GM12891 (cell line): ENCODE measurements at regions not wholly inside any gene's neighbourhood (a gene's known extent, or its start where the extent isn't known, plus 50 kb on each side); places are given as distances from the start of the nearest gene placed in this dataset.

ENCODE experiments used
- PAX5 ChIP-seq: IDR thresholded peaks from 2 replicates; pipeline ENCODE4 v1.6.1; 2011; ENCODE audit warnings: low read length, moderate library complexity, mild to moderate bottlenecking; ENCODE audit not compliant: insufficient read depth, severe bottlenecking
- POLR2A ChIP-seq: IDR thresholded peaks from 2 replicates; pipeline ENCODE4 v1.6.1; 2011; ENCODE audit warnings: low read depth, low read length, control low read depth
- POLR2AphosphoS5 ChIP-seq: IDR thresholded peaks from 2 replicates; pipeline ENCODE4 v1.6.1; 2011; ENCODE audit warnings: low read depth, low read length, control low read depth
- POU2F2 ChIP-seq: IDR thresholded peaks from 2 replicates; pipeline ENCODE4 v1.6.1; 2011; ENCODE audit warnings: low read depth, mild to moderate bottlenecking, control low read depth, low read length, moderate library complexity
- TAF1 ChIP-seq: IDR thresholded peaks from 2 replicates; pipeline ENCODE4 v1.6.1; 2011; ENCODE audit warnings: low read depth, low read length, control low read depth

DNA sequence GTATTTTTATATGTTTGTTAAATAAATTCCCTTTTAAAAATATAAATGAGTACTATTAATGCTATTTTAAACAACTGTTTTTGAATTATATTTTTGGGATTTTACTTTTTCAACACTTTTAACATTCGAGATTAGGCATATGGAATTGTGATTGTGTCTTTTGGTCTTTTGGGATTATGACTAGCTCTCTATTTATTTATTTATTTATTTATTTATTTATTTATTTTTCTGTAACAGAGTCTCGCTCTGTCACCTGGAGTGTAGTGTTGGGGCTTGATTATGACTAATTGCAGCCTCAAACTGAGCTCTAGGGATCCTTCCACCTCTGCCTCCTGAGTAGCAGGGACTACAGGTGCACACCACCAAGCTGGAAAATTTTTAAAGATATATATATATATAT is 1101.6 kb downstream of the FAM133A start:
- no peak for TF ChIP-seq POLR2AphosphoS5
- no peak for TF ChIP-seq POLR2A
- no peak for TF ChIP-seq TAF1
- no peak for TF ChIP-seq PAX5
- no peak for TF ChIP-seq POU2F2
